ENCODE measurements at regions not wholly inside any gene's neighbourhood (a gene's known extent, or its start where the extent isn't known, plus 50 kb on each side); places are given as distances from the start of the nearest gene placed in this dataset.

DNA sequence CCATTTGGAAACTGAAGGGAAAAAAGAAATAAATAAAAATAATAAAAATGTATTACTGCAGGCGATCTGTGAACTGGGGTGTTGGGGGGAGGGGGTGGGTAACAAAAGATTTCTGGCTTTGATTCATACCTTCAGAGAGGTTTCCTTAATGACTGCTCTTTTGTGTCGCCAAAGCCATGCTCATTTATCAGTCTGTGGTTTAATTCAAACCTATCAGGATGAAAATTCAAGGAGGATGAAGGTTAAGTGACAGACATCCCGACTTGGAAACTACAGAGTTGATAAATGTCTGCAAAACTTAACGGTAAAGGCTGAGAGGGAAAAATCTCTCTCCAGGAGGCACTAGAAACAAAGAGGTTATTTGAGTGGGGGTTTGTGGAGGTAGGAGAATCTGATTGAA, 278.2 kb downstream of the PSAT1 start:
- TF ChIP-seq RFX5 (IDR thresholded peaks at IDR 0.05) (no peak), POLR2A (IDR thresholded peaks at IDR 0.05; ENCODE audit: low read length) (no peak), NPAS2 (CRISPR knock-in tag; IDR thresholded peaks at IDR 0.05; ENCODE audit: borderline replicate concordance) (no peak), JUNB (IDR thresholded peaks at IDR 0.05) (no peak), MYC (IDR thresholded peaks at IDR 0.05; ENCODE audit: borderline replicate concordance, low read length) (no peak), HOXA7 (CRISPR knock-in tag; IDR thresholded peaks at IDR 0.05) (no peak), BHLHE40 (IDR thresholded peaks at IDR 0.05; ENCODE audit: low read depth, low read length) (no peak), JUN (IDR thresholded peaks at IDR 0.05) (no peak)
- TF ChIP-seq, protein P1, sequence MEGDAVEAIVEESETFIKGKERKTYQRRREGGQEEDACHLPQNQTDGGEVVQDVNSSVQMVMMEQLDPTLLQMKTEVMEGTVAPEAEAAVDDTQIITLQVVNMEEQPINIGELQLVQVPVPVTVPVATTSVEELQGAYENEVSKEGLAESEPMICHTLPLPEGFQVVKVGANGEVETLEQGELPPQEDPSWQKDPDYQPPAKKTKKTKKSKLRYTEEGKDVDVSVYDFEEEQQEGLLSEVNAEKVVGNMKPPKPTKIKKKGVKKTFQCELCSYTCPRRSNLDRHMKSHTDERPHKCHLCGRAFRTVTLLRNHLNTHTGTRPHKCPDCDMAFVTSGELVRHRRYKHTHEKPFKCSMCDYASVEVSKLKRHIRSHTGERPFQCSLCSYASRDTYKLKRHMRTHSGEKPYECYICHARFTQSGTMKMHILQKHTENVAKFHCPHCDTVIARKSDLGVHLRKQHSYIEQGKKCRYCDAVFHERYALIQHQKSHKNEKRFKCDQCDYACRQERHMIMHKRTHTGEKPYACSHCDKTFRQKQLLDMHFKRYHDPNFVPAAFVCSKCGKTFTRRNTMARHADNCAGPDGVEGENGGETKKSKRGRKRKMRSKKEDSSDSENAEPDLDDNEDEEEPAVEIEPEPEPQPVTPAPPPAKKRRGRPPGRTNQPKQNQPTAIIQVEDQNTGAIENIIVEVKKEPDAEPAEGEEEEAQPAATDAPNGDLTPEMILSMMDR (IDR thresholded peaks at IDR 0.05), result no peak
